ENCODE measurements at regions not wholly inside any gene's neighbourhood (a gene's known extent, or its start where the extent isn't known, plus 50 kb on each side); places are given as distances from the start of the nearest gene placed in this dataset.
"Not testable (repeated sequence)": the region's sequence is repeated elsewhere in the genome, so short reads cannot be mapped to it uniquely, and the experiment has no call there.

DNA sequence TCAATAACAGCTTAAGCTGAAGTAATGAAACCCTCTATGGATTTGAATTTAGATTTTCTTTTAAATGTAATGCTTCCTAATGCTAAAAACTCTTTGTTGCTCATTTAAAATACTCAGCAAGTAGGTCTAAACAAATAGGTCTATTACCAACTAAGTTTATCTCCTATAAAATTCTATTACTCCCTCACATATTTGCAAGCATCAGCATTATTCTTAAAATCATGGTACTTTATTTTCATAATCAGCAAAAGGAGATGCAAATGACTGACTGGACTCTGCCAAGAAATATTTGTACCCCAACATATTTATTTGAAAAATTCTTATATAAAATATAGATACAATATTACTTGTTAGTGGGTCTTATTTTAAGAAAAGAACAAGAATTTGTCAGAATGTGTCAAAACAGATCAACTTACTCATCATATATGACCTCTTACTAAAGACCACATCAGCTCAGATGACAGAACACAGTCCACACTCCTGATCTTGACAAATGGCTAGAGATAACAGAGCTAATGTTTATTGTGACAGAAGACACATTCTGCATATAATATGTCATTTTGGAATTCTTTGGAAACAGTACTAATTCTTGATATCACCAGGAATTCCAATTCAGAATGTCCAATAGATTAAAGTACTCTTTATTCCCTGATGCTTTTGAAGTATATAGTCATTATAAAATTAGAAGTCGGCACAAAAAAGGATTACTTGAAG lies 704.6 kb upstream of the PCDH9 start:
- no peaks in the 10 kb centered on the region for H3K36me3 ChIP-seq (ENCODE audit: insufficient read depth, low read depth, low read length)
- H3K9me3 ChIP-seq (ENCODE audit: insufficient read depth, low read depth, low read length), result no peaks in the 10 kb centered on the region
- H3K9ac ChIP-seq (ENCODE audit: low read depth, low read length), result no peak overlapping the region
- no peaks in the 10 kb centered on the region for H3K4me1 ChIP-seq (ENCODE audit: insufficient read depth, low read length)
- H3K4me3 ChIP-seq (ENCODE audit: low read length), result no peak overlapping the region
- no peaks in the 10 kb centered on the region for H3K27me3 ChIP-seq (ENCODE audit: insufficient read depth, low read length)
- H3K27ac ChIP-seq (ENCODE audit: low read length), result no peak overlapping the region

DNA sequence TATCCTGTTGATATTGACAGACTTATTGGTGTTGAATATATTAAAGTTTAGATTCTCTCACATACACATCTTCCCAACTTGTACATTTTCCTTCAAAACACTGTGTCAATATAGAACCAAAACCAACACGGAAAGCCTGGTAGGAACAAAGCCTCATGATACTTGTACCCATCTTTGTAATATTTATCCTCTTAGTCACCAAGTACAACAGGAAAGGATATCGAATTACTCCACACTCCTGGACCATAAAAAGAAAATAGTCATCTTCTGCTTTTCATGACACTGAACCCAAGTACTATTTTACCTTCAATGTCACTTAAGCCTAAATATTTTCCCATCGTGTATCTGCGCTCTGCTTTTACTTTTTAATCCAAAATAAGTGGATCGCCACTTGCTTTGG lies 702.9 kb upstream of the PCDH9 start:
- H3K36me3 ChIP-seq (ENCODE audit: insufficient read depth, low read depth, low read length), result no peaks in the 10 kb centered on the region
- H3K9me3 ChIP-seq (ENCODE audit: insufficient read depth, low read depth, low read length), result no peaks in the 10 kb centered on the region
- no peak overlapping the region for H3K27ac ChIP-seq (ENCODE audit: low read length)
- no peaks in the 10 kb centered on the region for H3K4me1 ChIP-seq (ENCODE audit: insufficient read depth, low read length)
- H3K9ac ChIP-seq (ENCODE audit: low read depth, low read length), result no peak overlapping the region
- no peaks in the 10 kb centered on the region for H3K27me3 ChIP-seq (ENCODE audit: insufficient read depth, low read length)
- no peak overlapping the region for H3K4me3 ChIP-seq (ENCODE audit: low read length)

DNA sequence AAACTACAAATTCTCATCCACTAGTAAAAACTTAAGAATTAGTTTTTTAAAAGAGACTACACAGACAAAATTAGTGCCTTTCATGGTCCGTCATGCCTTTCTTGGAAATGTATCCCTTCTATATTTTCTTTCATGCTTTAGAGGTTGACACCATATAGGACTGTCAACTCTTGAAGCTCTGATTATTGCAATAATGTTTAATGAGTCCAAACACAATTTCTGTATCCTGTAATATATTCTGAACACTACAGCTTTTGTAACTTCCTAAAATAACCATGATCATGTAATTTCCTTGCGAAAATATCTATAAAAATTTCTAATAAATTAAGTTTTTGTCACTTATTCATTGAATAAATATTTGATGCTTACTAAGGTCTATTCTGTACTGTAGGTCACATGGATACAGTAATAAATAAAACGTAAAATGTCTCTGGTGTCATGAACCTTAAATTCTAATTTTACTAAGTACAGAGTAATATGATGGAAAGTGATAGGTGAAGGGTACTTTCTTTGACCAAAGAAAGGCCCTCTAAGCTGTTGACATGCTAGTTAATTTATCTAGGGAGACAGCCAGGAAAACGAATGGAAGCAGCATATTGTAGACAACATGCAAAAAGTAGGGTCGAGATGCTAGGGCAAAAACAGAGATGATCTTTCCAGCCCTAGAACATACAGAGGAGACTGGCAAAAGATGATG lies 687.3 kb upstream of the PCDH9 start:
- Histone ChIP-seq H3K9me3 (ENCODE audit: insufficient read depth, low read depth, low read length) (no peaks in the 10 kb centered on the region), H3K4me1 (ENCODE audit: insufficient read depth, low read length) (no peaks in the 10 kb centered on the region), H3K27ac (ENCODE audit: low read length) (no peak overlapping the region), H3K36me3 (ENCODE audit: insufficient read depth, low read depth, low read length) (no peaks in the 10 kb centered on the region), H3K9ac (ENCODE audit: low read depth, low read length) (no peak overlapping the region), H3K27me3 (ENCODE audit: insufficient read depth, low read length) (no peaks in the 10 kb centered on the region), H3K4me3 (ENCODE audit: low read length) (no peak overlapping the region)

DNA sequence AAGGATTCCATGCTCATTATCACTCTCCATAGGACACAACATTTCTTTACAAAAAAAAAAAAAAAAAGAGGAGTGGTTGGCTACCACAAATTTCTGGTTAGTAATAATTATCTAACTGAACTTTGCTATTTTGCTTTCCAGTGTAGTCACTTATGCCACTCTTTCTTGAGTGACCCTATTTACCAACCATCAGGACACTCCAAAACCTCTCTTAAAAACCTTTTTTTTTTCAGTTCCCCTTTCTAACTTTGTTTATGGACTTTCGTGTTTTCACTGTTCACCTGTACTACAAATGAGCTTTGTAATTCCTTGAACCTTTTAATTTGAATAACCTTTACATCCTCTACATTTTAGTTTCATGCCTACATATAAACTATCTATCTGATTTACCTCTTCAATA lies 686.5 kb upstream of the PCDH9 start:
- Histone ChIP-seq H3K36me3 (ENCODE audit: insufficient read depth, low read depth, low read length) (no peaks in the 10 kb centered on the region), H3K27me3 (ENCODE audit: insufficient read depth, low read length) (no peaks in the 10 kb centered on the region), H3K4me1 (ENCODE audit: insufficient read depth, low read length) (no peaks in the 10 kb centered on the region), H3K9ac (ENCODE audit: low read depth, low read length) (no peak overlapping the region), H3K9me3 (ENCODE audit: insufficient read depth, low read depth, low read length) (no peaks in the 10 kb centered on the region), H3K27ac (ENCODE audit: low read length) (no peak overlapping the region), H3K4me3 (ENCODE audit: low read length) (no peak overlapping the region)

DNA sequence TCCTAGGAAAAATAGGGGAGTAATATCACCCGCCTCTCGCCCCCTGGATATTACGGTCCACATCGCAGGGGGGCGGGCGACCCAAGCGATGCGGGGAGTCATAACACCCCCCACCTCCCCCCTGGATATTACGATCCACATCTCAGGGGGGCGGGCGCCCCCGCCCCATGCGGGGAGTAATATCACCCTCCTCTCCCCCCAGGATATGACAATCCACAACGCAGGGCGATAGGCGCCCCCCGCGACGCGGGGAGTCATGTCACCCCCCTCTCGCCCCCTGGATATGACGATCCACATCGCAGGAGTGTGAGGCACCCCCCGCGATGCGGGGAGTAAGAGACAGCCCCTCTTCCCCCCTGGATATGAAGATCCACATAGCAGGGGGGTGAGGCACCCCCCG lies 684.4 kb upstream of the PCDH9 start:
- Histone ChIP-seq H3K27me3 (ENCODE audit: insufficient read depth, low read length) (no peaks in the 10 kb centered on the region), H3K9me3 (ENCODE audit: insufficient read depth, low read depth, low read length) (no peaks in the 10 kb centered on the region), H3K36me3 (ENCODE audit: insufficient read depth, low read depth, low read length) (no peaks in the 10 kb centered on the region), H3K4me3 (ENCODE audit: low read length) (no peak overlapping the region), H3K27ac (ENCODE audit: low read length) (no peak overlapping the region), H3K4me1 (ENCODE audit: insufficient read depth, low read length) (no peaks in the 10 kb centered on the region), H3K9ac (ENCODE audit: low read depth, low read length) (no peak overlapping the region)

DNA sequence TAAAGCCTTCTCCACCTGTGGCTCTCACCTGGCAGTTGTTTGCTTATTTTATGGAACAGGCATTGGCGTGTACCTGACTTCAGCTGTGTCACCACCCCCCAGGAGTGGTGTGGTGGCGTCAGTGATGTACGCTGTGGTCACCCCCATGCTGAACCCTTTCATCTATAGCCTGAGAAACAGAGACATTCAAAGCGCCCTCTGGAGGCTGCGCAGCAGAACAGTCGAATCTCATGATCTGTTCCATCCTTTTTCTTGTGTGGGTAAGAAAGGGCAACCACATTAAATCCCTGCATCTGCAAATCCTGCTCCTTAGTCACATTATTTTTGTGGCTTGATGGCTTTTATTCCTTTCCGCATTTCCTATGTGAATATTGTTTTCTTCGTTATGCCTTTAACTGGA lies 672.8 kb upstream of the PCDH9 start:
- H3K36me3 ChIP-seq (ENCODE audit: insufficient read depth, low read depth, low read length); H3K27ac ChIP-seq (ENCODE audit: low read length); H3K4me1 ChIP-seq (ENCODE audit: insufficient read depth, low read length); H3K9ac ChIP-seq (ENCODE audit: low read depth, low read length); H3K27me3 ChIP-seq (ENCODE audit: insufficient read depth, low read length); H3K4me3 ChIP-seq (ENCODE audit: low read length); H3K9me3 ChIP-seq (ENCODE audit: insufficient read depth, low read depth, low read length): not testable (repeated sequence)

DNA sequence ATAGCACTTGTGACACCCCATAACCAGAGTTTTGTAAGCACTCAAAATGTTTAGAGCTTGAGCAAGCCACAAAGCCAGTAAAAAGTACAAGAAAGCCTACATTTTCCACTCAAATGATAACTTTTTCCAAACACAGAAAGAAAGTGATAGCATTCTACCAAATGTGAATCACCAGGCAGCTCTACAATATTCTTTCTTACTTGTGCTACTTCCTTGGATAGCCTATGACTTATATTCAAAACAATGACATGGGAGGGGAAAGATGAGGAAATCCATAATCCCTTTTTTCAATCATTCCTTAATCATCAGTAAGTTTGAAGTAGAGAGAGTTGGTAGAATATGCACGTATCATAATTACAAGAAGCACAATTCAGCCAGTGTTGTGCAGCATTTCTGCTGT lies 650.8 kb upstream of the PCDH9 start:
- no peaks in the 10 kb centered on the region for H3K36me3 ChIP-seq (ENCODE audit: insufficient read depth, low read depth, low read length)
- H3K4me3 ChIP-seq (ENCODE audit: low read length), result no peak overlapping the region
- H3K9ac ChIP-seq (ENCODE audit: low read depth, low read length), result no peak overlapping the region
- H3K27ac ChIP-seq (ENCODE audit: low read length), result no peak overlapping the region
- H3K27me3 ChIP-seq (ENCODE audit: insufficient read depth, low read length), result no peaks in the 10 kb centered on the region
- H3K4me1 ChIP-seq (ENCODE audit: insufficient read depth, low read length), result no peaks in the 10 kb centered on the region
- peaks cover 5% of the 10 kb centered on the region; the same call in 1 of the 2 replicates for H3K9me3 ChIP-seq (ENCODE audit: insufficient read depth, low read depth, low read length)

DNA sequence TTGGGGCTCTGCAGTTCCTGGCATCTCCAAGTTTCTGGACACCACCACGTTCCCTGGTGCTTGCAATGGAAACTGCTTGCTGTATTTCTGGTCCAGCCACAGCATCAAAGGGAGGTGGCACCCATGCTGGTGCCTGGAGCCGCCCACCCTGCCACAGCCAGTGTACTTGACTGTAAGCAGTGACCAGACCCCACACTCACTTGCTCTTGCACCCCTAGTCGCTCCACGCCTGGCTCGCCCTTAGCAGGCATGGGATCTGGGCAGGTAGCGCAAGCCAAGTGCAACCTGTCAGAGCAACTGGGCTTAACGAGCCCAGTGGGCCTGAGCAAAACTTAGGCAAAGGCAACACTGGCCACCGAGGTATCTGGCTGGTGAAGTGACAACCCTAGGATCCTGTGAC lies 648.2 kb upstream of the PCDH9 start:
- no peak overlapping the region for H3K27ac ChIP-seq (ENCODE audit: low read length)
- no peaks in the 10 kb centered on the region for H3K36me3 ChIP-seq (ENCODE audit: insufficient read depth, low read depth, low read length)
- H3K4me1 ChIP-seq (ENCODE audit: insufficient read depth, low read length), result no peaks in the 10 kb centered on the region
- H3K9ac ChIP-seq (ENCODE audit: low read depth, low read length), result no peak overlapping the region
- H3K27me3 ChIP-seq (ENCODE audit: insufficient read depth, low read length), result no peaks in the 10 kb centered on the region
- H3K4me3 ChIP-seq (ENCODE audit: low read length), result no peak overlapping the region
- peaks cover 5% of the 10 kb centered on the region; the same call in 1 of the 2 replicates for H3K9me3 ChIP-seq (ENCODE audit: insufficient read depth, low read depth, low read length)

DNA sequence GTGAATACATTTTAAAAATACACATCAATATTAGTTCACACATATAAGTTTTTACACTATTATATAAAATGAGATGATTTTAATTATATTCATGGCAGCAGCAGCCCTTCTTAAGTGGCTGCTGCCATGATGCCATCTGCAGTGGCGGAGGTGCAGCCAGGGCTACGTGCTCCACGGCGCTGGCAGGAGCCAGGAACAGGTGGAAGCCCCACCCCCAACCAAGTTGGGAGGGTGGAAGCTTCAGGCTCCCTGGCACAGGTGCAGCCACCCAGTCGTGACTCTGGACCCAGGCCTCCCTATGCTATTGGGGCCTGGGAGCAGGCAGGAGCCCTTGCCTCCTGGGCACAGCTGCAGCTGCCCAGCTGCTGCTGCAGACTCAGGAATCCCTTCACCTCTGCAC lies 646.9 kb upstream of the PCDH9 start:
- no peak overlapping the region for H3K4me3 ChIP-seq (ENCODE audit: low read length)
- no peaks in the 10 kb centered on the region for H3K4me1 ChIP-seq (ENCODE audit: insufficient read depth, low read length)
- no peak overlapping the region for H3K27ac ChIP-seq (ENCODE audit: low read length)
- no peak overlapping the region for H3K9ac ChIP-seq (ENCODE audit: low read depth, low read length)
- H3K27me3 ChIP-seq (ENCODE audit: insufficient read depth, low read length), result no peaks in the 10 kb centered on the region
- no peaks in the 10 kb centered on the region for H3K36me3 ChIP-seq (ENCODE audit: insufficient read depth, low read depth, low read length)
- H3K9me3 ChIP-seq (ENCODE audit: insufficient read depth, low read depth, low read length), result peaks cover 5% of the 10 kb centered on the region; the same call in 1 of the 2 replicates

DNA sequence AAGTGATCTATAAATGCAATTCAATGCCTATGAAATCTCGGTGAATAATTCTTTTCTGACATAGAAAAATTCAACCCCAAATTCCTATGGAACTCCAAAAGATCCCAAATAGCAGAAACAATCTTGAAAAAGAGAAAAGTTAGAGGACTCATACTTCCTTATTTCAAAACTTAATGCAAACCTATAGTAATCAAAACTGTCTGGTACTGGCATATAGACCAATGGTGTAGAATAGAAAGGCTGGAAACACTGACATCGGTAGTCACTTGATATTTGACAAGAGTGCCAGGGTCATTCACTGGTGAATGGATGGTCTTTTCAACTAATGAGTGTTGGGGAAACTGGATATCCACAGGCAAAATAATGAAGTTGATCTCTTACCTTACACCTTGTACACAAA lies 637.1 kb upstream of the PCDH9 start:
- H3K9me3 ChIP-seq (ENCODE audit: insufficient read depth, low read depth, low read length), result peaks cover 3% of the 10 kb centered on the region
- no peaks in the 10 kb centered on the region for H3K4me1 ChIP-seq (ENCODE audit: insufficient read depth, low read length)
- H3K9ac ChIP-seq (ENCODE audit: low read depth, low read length), result no peak overlapping the region
- H3K27ac ChIP-seq (ENCODE audit: low read length), result no peak overlapping the region
- no peak overlapping the region for H3K4me3 ChIP-seq (ENCODE audit: low read length)
- no peaks in the 10 kb centered on the region for H3K27me3 ChIP-seq (ENCODE audit: insufficient read depth, low read length)
- no peaks in the 10 kb centered on the region for H3K36me3 ChIP-seq (ENCODE audit: insufficient read depth, low read depth, low read length)

DNA sequence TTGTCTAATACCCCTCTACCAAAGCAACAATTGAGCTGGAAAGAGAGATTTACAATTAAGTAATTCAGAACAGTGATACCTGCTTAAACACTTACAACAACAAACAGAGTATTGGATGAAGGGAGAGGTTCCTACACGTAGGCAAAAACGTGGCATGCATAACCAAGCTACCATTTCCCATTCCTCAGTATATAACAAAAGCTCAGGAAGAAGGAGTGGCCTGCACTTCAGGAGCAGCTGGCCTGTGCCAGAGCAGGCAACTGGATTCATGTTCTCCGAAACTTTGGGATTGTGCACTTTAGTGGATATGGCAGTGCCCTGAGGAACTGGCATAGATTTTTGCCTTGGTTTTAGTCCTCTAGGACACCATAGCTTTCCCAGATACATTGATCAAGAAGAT lies 630.2 kb upstream of the PCDH9 start:
- Histone ChIP-seq H3K36me3 (ENCODE audit: insufficient read depth, low read depth, low read length) (no peaks in the 10 kb centered on the region), H3K27me3 (ENCODE audit: insufficient read depth, low read length) (no peaks in the 10 kb centered on the region), H3K27ac (ENCODE audit: low read length) (no peak overlapping the region), H3K4me1 (ENCODE audit: insufficient read depth, low read length) (peaks cover 5% of the 10 kb centered on the region; the same call in 1 of the 2 replicates), H3K9ac (ENCODE audit: low read depth, low read length) (no peak overlapping the region), H3K9me3 (ENCODE audit: insufficient read depth, low read depth, low read length) (no peaks in the 10 kb centered on the region; the same call in 1 of the 2 replicates), H3K4me3 (ENCODE audit: low read length) (no peak overlapping the region)

DNA sequence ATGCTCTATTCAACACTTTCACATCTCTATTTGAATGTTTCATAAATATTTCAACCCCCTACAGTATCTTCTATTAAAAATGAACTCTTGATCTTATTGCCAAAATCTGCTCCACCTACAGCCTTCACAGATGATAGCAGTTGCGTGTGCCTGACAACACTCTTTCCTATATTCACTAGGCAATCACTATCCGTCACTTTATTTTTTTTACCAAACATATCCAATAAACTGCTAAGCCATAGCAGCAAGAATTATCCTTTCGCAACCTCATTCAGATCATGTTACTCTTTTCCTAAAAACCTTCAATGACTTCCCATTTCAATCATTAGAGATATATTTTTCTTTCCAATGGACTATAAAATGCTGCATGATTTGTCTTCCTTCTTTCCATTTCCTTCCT lies 629.8 kb upstream of the PCDH9 start:
- H3K9ac ChIP-seq (ENCODE audit: low read depth, low read length), result no peak overlapping the region
- H3K27ac ChIP-seq (ENCODE audit: low read length), result no peak overlapping the region
- H3K36me3 ChIP-seq (ENCODE audit: insufficient read depth, low read depth, low read length), result no peaks in the 10 kb centered on the region
- no peak overlapping the region for H3K4me3 ChIP-seq (ENCODE audit: low read length)
- H3K27me3 ChIP-seq (ENCODE audit: insufficient read depth, low read length), result no peaks in the 10 kb centered on the region
- peaks cover 5% of the 10 kb centered on the region; the same call in 1 of the 2 replicates for H3K4me1 ChIP-seq (ENCODE audit: insufficient read depth, low read length)
- no peaks in the 10 kb centered on the region; the same call in 1 of the 2 replicates for H3K9me3 ChIP-seq (ENCODE audit: insufficient read depth, low read depth, low read length)
